Urothelium cell line (cell line): ENCODE measurements at regions not wholly inside any gene's neighbourhood (a gene's known extent, or its start where the extent isn't known, plus 50 kb on each side); places are given as distances from the start of the nearest gene placed in this dataset.
"Not testable (repeated sequence)": the region's sequence is repeated elsewhere in the genome, so short reads cannot be mapped to it uniquely, and the experiment has no call there.

ENCODE experiments used
- DNase-seq: peaks from one replicate; pipeline ENCODE4 v3.0.0; 2011; ENCODE audit warnings: low spot score, mixed read lengths
- FAIRE-seq: peaks from 2 replicates; lab custom pipeline; 2011; peaks lifted over from hg19 to GRCh38; lab: Jason Lieb, UNC

DNA sequence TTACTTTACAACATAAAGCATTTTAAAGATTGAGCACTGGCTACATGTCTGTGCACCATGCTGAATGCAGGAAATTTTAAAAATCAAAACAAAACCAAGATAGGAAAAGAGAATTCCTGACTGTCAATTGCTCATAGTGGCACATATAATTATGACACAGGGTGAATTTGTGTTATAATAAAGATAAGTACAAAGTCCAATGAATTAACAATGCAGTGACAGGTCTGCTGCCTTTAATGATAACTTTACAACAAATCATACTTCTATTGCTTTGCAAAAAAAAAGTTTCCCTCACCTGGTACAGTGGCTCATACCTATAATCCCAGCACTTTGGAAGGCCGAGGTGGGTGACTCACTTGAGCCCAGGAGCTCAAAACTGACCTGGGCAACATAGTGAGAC lies 93.8 kb upstream of the OSBPL8 start:
- FAIRE-seq = no peak
- DNase-seq = no peak

DNA sequence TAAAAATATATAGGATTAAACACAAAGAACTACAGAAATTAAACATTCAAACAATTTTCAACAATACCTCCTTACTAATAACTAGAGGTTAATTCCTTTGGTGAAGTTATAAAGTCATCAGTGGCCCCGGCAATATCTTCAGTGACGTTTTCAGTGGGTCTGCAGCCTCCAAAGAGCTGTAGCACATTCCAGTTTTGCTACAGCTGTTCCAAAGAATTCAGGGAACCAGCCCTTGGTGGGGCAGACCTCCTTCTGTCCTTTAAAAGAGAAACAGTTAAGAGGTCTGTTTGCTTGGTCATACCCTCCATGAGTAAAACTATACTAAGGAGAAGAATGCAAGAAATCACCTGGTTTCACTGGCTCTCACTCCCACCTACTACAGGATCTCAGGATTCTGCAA lies 99.2 kb upstream of the ZDHHC17 start:
- no peak for FAIRE-seq
- no peak for DNase-seq

DNA sequence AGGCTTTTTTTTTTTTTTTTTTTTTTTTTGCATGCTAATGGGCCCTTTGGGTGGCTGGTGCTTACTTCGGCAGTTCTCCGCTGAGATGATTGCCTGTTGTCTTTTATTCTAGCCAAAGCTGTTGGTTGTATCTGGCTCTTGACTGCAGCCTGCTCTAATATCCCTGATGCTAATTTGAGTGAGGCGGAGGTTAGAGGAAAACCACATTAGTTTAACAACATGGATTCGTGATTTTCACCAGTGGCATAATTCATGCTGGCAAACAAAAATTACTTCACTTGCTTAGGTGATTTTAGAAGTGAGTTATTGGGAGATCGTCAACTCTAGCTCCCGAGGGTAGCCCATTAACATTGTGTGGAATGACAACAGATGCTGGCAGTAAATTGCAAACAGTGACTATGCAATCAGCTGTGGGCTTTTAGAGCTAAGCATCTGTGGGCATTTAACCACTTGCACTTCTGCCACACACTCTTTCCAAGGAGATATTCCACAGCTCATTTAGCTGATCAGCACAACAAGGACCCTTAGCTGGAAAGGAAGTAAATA lies 97.6 kb upstream of the ZDHHC17 start:
- DNase-seq = no peak
- FAIRE-seq = no peak

DNA sequence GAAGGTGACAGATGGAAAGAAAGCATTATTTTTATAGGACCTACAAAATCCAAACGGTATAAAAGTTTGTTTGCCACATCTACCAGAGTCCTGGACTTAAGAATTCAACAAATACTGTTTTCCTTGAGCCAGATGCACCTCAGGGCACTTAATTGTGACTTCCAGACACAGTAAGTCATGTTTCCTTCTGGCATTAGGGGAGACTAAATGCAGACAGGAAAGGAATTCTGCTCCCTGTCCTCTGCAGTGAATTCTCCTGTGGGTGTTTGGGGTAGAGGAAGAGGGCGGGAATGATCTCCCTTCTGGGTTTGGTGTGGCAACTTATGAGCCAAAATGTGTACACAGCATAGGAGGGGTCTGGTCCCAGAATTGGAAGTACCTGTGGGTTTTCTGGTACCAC lies 93.9 kb upstream of the ZDHHC17 start:
- FAIRE-seq = no peak
- no peak for DNase-seq

DNA sequence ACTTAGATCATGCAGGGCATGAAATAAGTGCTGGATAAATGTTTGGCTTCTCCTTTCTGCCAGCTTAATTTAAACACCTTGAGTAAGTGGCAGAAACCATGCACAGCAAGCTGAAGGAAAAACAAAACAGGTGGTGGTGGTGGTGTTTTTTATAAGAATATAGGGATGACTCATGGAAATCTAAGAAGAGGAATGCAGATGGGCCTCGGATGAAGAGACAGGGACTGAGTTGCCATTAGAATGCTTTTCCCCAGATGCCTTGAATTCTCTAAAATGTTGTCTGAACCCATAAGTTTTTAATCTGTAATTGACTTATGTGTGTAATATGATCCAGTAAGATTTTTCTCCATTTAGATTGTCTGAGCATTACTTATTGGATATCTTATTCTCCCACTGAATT lies 93.1 kb upstream of the ZDHHC17 start:
- DNase-seq (peak; percentile 40), FAIRE-seq (no peak)

DNA sequence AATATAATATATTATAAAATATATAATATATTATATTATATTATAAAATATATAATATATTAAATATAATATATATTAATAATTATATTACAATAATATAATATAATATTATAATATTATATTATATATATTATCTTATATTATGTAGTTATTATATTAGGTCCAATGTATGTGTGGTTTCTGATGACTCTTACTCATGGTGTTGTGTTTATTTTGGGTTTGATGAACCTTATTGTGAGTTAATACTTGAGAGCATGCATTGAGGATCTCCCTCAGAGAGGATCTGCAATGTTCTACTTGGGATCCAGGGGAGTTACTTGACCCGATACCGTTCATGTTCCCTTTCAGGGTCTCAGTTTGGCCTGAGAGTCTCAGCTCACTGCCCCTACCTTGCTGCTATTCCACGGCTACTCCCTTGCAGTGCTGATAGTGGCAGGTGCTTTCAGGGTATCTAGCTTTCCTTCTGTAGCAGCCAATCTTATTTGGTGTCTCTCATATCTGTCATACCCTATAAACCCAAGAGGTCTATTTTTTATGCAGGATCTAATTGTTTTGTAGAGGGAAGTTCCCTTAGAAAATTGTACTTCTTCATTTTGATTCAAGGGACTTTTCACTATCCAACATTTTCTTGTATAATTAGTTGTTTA lies 89.1 kb upstream of the ZDHHC17 start:
- no peak for DNase-seq
- no peak for FAIRE-seq

DNA sequence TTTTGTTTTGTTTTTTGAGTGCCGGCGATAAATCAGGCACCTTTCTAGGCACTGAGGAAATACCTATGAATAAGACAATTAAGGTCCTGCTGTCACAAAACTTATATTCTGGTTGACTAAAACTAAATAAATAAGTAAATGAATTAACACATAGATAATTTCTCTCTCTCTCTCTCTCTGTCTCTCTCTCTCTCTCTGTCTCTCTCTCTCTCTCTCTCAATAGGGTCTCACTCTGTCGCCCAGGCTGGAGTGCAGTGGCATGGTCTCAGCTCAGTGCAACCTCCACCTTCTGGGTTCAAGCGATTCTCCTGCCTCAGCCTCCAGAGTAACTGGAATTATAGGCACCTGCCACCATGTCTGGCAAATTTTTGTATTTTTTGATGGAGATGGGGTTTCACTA lies 87.7 kb upstream of the ZDHHC17 start:
- FAIRE-seq, DNase-seq: not testable (repeated sequence)

DNA sequence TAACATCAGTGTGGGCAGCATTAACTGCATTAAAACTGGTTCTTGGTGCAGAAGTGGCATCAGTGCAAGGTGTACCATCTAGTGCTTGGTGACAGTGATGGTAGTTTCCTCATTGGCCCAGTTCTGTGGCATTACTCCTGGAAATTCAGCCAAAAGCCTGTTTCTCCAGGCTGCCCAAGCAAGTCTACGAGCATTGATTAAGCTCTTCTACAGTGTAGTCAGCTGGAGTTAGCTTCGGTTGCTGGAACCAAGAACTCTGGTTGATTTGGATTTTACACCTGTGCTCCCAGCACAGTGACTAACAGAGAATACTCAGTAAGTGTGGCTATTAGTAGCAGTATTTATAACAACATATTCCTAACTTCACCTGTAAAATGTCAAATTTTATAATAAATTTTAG lies 84.9 kb upstream of the ZDHHC17 start:
- FAIRE-seq = no peak
- no peak for DNase-seq

DNA sequence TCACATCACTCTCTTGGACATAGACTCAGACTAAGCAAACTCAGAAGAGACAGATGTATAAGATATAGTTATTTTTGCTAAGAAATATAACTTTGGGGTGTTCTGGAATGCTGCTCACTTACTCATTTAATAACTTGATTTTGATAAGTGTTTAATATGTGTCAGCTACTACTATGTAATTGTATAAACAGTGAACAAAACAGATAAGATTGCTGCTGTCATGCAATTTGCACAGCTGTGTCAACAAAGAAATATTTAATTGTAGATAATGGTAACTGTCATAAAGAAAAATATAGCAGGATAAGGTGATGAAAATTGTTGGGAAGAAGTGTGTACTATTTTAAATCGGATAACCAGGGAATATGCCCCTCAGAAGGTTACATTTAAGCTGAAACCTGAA lies 84.1 kb upstream of the ZDHHC17 start:
- DNase-seq (no peak), FAIRE-seq (no peak)

DNA sequence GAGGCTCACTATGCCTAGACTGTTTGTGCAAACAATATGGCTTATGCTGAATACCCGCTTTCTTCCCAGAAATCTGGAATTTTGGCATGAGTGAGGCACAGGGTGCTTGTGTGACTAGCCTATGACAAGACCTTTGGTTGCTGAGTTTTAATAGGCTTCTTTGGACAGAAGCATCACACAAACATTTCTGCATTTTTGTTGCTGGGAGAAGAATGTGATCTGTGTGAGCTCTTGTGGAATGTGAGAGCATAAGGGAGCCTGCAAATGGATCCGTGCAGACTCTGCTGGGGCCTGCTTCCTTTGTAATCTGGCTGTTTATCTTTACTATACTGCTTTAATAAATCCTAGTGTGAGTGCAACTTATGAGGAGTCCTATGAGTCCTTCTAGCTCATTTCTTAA lies 83.0 kb upstream of the ZDHHC17 start:
- FAIRE-seq (no peak), DNase-seq (no peak)

DNA sequence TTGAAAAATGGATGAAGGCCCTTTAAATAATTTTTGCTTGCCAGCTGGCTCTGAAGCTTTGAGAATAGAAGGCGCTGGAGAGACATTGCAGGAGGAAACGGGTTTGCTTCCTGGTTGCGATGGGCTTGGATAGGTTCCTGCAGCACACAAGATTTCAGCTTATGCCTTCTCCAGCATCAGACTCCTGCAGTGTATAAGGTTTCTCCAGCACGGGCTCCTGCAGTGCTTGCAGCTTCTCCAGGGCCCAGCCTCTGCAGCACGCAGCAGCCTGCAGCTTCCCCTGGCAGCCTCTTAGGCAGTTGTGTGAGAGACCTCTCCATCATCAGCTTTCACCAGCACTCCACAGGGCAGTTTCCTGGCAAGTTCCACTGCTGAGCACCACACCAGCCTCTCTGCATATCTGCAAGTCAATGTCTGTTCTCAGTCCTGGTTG lies 78.7 kb upstream of the ZDHHC17 start:
- FAIRE-seq (no peak), DNase-seq (no peak)

DNA sequence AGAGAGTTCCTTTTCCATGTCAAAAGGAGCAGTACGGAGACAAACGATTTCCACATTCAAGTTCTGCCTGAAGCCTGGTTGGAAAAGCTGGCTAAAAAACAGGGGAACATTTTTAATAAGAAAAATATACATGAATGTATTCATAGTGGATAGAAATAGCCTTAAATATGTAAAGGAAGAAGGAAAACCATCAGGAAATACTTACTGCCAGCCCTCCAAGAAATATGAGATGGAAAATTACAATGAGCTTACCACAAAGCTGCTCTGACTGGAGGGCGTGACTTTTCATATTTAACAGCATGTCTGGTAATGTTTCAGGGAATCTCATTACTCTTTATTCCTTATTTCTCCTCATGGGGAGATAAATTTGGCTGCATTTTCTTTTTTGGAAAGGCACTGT lies 75.9 kb upstream of the ZDHHC17 start:
- DNase-seq (no peak), FAIRE-seq (no peak)

DNA sequence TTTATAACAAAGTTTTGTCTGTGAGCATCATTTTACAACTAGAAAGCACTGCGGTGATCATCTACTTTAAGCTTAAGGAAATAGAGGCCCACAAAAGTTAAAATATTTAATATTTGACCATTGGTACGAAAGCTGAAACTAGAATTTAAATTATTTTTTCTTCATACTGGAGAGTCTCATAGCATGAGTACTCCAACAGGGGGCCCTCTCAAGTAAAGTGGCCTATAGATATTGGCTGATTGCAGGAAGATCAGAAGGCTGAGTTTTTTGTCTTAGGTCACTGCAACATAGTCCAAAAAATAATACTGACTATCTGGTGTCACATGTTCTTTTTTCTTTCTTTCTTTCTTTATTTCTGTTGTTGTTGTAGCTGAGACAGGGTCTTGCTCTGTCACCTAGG lies 75.3 kb upstream of the ZDHHC17 start:
- FAIRE-seq (no peak), DNase-seq (no peak)

DNA sequence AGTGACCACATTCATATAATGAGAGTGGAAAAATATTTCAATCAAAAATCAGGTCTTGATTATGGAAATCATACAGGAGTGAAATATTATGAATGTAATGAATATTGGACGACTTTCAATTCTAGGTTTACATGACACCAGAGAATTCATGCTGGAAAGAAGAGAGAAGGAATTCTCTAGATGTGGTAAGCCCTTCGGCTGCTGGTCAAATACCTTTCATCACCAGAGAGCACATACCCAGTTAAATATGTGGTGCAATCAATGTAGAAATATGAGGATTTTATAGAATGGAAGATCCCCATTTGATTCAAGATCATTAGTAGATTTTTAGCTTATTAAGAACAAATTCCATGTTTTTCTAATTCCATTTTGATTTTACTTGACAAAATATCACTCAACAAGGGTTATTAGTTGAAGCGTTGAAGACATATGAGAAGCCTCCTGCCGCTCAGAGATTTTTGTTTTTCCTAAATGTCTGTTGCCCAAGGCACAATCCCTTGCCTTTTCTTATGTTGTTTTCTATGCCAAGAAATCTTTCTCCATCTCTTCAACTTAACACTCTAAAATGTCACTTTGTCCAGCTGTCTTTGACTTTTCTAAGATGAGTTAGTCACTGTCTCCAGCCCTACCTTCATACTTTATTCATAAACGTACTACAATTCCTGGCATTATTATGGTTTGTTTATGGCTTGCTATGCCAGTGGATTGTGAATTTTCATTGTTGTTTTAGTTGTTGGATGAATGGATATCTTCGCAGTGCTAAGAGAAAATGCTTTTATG lies 72.8 kb upstream of the ZDHHC17 start:
- no peak for DNase-seq
- FAIRE-seq = no peak

DNA sequence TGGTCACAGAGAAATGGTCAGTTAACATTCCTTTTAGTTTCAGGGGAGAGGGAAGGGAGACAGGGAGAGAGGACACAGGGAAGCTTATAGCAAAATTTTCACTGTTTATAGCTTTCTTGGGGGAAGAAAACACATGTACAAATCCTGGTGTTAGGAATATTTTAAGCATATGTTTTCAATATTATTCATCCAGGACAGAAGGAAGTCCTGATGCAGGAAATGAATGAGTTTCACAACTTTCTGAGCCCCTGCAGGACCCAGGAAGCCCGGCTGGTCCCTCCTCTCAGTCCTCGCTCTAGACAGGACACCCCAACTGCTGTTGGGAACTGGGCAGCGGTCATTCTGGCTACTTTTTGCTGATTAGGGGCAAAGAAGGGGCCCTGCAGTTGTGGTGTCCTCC lies 71.1 kb upstream of the ZDHHC17 start:
- FAIRE-seq (no peak), DNase-seq (no peak)

DNA sequence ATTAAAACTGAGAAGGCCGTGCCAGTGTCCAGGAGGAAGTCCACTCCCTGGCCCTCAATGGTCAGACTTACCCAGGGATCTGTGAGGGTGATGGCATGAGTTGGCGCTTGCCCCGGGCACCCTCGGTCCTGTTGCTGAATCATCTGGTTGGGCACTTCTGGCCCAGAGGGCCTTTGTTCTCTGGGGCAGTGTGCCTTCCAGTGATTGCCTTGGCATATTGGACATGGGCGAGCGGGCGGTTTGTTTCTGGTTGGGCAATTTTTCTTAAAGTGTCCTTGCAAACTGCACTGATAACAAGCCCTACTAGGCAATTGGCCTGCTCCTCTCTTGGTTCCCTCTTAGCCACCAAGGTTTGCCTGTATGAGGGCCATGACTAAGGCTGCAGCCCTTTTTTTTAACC lies 69.5 kb upstream of the ZDHHC17 start:
- FAIRE-seq = no peak

DNA sequence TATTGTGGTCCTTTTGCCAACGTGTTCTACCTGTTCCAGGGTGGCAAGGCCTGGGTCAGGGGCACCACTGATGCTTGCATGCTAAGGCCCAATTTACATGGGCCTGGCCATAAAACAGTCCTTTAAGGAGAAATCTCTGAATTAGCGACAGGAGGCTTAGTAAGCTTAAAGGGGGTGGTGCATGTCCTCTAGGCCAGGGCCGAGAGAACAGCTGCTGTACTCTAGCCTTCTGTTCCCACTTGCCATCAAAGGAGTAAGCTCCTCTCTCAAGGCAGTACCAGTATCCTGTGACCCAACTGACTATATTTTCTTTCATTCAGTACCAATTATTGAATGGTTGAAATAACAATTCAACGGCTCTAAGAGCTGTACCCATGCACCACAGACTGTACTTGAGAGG lies 67.7 kb upstream of the ZDHHC17 start:
- FAIRE-seq = no peak
- no peak for DNase-seq

More for the DNA sequence above, 69.5 kb upstream of the ZDHHC17 start:
- no peak for DNase-seq

DNA sequence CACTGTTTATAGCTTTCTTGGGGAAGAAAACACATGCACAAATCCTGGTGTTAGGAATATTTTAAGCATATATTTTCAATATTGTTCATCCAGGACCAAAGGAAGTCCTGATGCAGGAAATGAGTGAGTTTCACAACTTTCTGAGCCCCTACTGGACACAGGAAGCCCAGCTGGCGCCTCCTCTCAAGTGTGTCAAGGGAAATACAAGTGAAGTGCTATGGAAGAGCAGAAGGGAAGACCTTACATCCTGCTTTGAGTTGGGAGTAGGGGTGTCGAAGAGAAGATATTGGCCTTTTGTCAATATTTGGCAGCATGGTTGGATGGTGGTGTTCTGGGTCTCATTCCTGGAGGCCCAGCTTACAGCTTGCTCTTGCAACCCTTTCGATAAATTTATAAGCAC lies 66.1 kb upstream of the ZDHHC17 start:
- no peak for DNase-seq
- FAIRE-seq = no peak

DNA sequence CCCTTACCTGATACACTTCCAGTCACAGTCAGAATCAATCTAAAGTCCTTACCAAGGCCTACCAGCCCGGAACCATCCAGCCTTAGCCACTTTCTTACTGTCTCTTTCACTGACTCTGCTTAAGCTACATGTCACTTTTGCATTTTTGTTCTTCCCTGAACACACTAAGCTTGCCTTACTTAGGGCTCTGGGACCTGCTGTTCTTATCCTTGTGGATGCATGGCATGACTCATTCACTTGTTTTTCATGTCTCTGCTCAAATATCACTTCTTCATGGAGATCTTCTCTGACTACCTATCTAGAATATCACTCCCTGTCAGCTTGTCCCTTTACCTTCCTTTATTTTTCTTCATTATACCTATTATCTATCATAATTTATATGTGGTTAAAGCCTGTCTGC lies 65.6 kb upstream of the ZDHHC17 start:
- DNase-seq (no peak), FAIRE-seq (no peak)

DNA sequence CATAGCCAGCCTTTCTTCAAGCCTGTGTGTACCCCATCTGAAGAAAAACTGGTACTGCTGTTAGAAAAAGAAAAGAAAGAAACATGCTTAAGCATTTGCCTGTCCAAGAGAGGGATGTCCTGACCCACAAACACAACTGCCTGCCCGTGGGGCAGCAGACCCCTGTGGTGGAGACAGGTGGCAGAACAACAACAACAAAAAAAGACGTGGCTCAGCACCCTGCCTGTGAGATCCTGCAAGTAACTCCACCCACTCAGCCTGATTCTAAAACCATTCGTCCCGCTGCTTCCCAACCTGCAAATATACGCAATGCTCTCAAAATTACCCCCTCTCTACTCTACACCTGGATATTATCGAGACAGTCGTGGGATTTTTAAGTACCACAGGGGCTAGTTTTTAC lies 64.9 kb upstream of the ZDHHC17 start:
- DNase-seq (no peak), FAIRE-seq (no peak)

DNA sequence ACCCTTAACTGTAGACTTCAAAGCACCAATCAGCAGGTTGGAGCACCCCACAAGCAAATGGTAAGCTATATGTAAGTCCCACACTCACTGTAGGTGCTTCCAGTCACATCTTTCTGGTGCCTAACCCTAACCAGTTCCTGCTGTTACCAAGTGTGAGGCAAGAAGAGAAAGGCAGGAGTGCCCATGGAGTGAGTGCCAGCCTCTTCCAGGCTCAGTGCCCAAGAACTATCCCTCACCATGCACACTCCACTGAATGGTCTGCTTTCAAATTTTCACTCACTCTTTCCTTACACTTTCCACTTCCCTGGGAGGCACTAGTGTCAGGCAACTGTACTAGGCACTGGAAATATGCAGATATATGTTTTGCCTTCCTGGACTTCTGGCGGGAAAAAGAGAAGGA lies 62.2 kb upstream of the ZDHHC17 start:
- DNase-seq (no peak), FAIRE-seq (no peak)

DNA sequence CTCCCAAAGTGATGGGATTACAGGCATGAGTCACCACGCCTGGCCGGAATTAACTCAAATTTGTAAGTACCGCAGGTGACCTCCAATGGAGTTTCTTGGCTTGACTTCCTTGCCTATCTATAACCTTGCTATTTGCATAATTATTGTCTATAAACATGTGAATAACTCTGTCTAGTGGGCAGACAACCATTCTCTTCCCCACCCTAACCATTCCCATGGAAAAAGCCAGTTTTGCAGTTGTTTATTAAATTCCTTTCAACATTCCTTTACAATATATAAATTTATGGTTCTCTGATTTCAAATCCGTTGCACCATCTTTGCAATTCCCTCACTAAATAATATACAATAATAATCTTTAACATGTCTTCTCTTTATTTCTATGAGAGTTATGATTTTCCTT lies 61.0 kb upstream of the ZDHHC17 start:
- no peak for DNase-seq

More for the DNA sequence above, 61.0 kb upstream of the ZDHHC17 start:
- no peak for FAIRE-seq
